ENCODE measurements at regions not wholly inside any gene's neighbourhood (a gene's known extent, or its start where the extent isn't known, plus 50 kb on each side); places are given as distances from the start of the nearest gene placed in this dataset.

DNA sequence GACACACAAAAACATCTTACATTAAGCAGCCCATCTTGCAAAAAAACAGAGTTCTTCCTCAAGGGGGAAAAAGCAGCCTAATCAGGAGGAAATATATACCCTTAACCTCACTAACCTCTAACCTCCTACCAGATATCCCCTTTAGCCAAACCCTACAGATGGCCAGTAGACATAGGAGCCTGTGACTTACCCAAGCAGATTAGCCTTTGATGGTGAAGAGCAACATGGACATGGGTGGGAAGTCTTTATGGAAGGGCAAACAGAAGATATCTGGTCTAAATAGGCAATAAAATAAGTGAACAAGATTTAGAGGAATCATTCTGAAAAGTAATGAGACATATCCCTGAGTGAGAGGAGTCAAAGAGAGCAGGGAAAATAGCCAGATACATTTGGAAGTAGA lies 119.4 kb upstream of the ARPP21 start:
- no peak overlapping the region for H3K27ac ChIP-seq
- H3K4me3 ChIP-seq = no peak overlapping the region

DNA sequence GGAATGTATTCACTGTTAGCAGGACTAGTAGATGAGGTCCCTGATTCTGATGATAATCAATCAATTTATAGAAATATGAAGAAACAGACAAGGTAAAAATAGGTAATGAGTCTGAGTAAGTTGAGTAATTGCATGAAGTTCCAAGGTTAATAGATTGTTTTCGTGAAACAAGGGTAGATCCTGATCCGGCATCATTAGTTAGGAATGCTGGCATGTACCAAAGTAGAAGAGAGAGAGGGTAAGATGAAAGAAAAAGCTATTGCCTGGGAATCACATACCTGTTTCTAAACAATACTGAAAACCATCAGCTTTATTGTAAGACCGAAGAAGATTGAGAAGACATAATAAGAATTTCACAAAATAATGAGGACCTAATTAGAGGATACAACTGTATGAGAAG lies 118.1 kb upstream of the ARPP21 start:
- no peak overlapping the region for H3K4me3 ChIP-seq
- H3K27ac ChIP-seq = no peak overlapping the region

DNA sequence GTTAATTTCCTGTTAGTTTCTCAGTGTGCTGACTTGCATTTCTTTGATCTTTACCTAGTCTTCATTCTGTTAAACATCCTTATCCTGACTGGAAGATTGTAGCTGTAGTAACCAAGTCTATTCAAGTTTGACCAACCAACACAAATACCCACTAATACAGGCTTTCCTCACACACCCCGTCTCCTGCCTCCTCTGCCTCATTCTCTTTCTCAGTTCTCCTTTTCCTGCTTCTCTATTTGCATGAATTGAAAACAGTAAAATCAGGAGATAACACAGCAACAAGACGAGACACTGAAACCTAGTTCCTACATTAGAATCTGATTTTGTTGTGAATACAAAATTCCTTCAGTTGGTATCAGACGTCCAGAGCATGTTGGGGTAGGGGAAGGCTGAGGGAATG lies 116.9 kb upstream of the ARPP21 start:
- Histone ChIP-seq H3K27ac (no peak overlapping the region), H3K4me3 (no peak overlapping the region)

DNA sequence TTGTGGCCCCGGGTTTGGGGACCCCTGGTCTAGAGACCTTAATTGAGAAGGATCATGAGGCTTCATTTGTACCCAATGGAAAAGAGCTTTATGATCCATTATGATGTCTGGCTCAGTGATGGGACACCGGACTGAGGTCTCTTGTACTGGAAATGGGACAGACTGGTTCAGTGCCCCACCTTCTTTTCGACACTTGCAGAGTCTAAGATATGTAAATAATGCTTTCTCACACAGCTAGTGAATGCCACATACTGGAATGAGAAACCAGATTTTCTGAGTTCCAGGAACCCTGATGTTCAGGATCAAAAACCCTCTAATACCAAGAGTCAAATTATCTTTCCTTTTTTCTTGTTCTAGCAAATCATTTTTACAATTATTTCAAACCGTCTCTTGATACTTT lies 116.3 kb upstream of the ARPP21 start:
- Histone ChIP-seq H3K4me3 (no peak overlapping the region), H3K27ac (no peak overlapping the region)

DNA sequence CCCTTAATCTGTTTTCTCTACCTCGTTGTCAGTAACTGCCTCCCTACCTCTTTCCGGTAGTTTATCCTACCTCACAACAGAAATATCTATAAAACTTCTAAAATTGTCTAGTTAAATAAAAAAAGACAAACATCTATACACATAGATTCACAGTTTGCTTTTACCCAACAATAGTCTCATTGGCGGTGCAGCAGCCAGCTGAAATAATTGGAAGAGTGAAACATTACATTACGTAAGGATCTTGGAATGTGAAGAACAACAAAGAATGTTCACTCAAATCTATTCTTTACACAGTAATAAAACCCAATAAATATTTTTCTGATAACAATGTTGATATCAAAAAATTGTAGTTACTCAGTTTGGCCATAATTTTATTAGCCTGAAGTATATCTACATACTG lies 115.5 kb upstream of the ARPP21 start:
- no peak overlapping the region for H3K4me3 ChIP-seq
- H3K27ac ChIP-seq = no peak overlapping the region

DNA sequence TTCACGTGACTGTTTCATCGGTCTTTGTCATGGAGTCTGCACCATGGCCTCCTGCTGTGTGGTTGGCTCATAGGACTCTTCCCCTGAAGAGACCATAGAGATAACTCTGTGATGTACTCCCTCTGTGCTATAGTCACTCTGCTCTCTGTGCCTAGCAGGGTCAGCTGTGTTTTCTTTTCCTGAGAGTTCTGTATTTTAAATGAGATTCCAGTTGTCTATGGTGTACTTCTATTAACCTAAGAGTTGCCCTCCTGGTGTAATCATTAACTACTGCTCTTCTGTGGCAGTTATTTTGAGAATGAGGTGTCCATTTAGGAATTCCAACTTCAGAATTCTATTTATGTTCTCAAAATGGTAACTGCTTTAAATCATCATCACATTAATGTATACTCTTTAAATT lies 114.5 kb upstream of the ARPP21 start:
- Histone ChIP-seq H3K27ac (no peak overlapping the region), H3K4me3 (no peak overlapping the region)

DNA sequence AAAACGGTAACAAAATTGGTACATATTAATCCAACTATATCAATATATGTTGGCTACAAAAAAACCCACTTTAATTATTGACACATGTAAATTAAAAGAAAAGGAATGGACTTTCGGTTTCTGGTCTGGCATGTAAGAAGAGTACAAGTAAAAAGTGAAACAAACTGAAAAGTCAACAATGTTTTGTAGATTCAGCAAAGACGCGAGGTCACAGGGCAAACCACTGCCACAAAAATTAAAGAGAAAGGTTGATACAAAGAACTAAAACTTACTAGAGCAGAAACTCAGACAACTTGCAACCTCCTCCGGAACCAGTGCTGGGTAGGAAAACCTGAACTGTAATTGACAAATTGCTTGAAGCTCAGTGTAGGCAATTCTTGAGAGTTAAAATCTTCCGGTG lies 110.6 kb upstream of the ARPP21 start:
- Histone ChIP-seq H3K4me3 (no peak overlapping the region), H3K27ac (no peak overlapping the region)

DNA sequence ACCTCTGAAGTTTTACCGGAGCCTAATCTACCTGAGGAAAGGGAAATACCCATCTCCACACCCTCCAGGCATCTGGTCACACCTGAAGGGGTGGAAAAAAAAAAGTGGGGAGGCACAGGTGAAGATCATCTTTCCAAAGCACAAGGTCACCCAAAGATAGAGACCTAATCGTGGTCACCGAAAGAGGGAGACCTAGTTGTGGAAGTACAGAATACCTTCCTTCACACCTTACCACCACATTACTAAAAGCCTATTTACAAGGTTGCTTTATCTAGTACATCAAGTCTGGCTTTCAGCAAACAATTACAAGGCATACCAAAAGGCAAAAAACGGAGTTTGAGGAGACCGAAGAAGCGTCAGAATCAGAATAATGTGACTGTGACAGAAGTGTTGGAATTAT lies 110.0 kb upstream of the ARPP21 start:
- H3K27ac ChIP-seq = no peak overlapping the region
- H3K4me3 ChIP-seq = no peak overlapping the region

DNA sequence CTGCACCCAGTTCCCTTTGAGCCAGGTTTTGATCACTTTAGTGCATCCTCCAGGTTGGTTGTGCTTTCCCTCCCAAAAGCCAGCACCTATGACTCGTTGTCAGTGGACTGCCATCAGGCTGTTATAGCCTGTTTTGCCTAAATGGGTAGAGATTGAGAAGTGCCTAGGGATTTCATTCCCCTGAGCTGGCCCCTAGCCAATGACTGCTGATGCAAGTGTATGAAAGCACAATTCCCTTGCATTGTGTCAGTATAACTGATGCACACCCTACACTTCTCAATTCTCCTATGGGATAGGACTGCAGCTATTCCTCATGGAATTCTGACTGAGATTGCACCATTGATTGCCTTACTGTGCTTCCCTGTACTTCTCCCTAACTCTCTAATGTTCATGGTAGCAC lies 102.1 kb upstream of the ARPP21 start:
- Histone ChIP-seq H3K27ac (no peak overlapping the region), H3K4me3 (no peak overlapping the region)

DNA sequence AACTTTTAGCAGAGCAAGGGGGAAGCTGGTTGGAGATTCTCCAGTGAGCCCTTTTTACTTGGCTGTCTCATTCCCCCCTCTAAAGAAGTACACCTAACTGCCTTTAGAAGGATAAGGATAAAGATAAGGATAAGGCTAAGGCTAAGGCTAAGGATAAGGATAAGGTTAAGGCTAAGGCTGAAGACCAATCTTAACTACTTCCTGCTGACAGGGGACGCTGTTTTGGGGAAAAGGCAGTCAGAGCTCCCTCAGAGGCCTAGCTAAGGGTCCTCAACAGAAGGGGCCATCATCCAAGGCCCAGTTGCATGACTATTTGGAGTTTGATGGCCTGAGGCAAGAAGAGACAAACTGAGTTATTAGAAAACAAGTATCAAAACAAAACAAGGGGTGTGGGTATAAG lies 94.3 kb upstream of the ARPP21 start:
- H3K27ac ChIP-seq = no peak overlapping the region
- H3K4me3 ChIP-seq = no peak overlapping the region

DNA sequence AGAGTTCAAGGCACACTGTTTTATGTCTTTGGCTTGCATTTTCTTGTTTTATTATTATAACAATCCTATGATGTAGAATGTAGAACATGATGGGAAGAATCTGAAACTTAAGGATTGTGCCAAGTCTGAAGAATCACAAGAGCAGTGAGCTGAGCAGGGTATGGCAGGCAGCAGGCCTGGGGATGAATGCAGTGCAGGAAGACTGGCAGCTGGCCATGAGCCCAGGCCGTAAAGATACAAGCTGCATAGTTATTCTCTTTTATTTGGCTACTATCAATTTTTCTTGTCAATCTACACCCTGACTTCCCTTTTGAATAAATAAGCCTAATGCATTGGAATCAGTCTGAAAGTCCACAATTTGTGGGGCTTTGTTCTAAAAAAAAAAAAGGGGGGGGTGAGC lies 89.6 kb upstream of the ARPP21 start:
- H3K4me3 ChIP-seq = no peak overlapping the region
- H3K27ac ChIP-seq = no peak overlapping the region

DNA sequence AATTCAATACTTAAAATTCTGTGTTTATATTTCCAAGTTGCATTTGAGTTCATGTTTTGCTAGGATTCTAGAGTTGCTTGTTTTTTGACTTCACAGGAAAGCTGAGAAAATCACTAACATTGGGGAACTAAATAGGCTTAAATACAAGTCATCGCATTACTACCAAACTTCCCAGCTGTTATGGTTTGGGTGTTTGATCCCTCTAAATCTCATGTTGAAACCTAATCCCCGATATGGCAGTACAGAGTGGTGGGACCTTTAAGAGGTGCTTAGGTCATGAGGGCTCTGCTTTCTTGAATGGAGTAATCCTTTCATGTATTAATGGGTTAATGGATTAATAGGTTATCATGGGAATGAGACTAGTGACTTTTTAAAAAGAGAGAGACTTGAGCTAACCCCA lies 77.2 kb upstream of the ARPP21 start:
- no peak overlapping the region for H3K27ac ChIP-seq
- no peak overlapping the region for H3K4me3 ChIP-seq

DNA sequence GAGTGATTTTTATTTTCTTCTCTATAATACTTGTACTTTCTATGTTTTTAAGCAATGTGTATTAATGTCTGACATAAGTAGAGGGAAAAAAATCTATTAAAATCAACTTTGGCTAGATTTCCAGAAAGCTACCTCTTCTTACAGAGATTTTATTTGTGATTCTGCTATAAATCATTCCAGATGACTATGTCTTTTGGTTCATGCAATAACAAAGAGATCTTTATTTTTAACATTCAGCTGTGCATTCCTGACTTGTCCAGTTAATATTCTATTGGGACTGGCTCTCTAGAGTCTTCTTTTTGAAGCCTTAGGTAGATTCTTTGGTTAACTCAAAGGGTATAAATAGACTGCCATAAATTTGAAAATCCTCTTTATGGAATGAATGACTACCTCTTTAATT lies 74.3 kb upstream of the ARPP21 start:
- no peak overlapping the region for H3K4me3 ChIP-seq
- H3K27ac ChIP-seq = no peak overlapping the region

All from skin epidermis (tissue), 12 donors.